Suprapubic skin (tissue), 3 donors: ENCODE measurements at regions not wholly inside any gene's neighbourhood (a gene's known extent, or its start where the extent isn't known, plus 50 kb on each side); places are given as distances from the start of the nearest gene placed in this dataset.

Experiments used
- CTCF ChIP-seq, 2 donors: fragments of 200-600 bp in 1 of 2; fragments of 450-650 bp in 1 of 2; sonication (generic) in 1 of 2; IDR thresholded peaks; one replicate each; pipeline ENCODE4 v1.5.1; 2016 to 2019; ENCODE audit warnings: antibody characterized with exemption in 2 of 2, mild to moderate bottlenecking in 1 of 2, moderate library complexity in 1 of 2
- EP300 ChIP-seq: sonication (generic); formaldehyde crosslinking; IDR thresholded peaks from one replicate; pipeline ENCODE4 v1.6.1; 2017; ENCODE audit warnings: antibody characterized with exemption

- no peak for TF ChIP-seq EP300
- no peak for TF ChIP-seq CTCF (IDR thresholded peaks at IDR 0.05)
Measured at GRCh38 chr19:31517224-31518180, 168.3 kb upstream of the TSHZ3 start.
